Ovary (tissue), 3 donors: ENCODE measurements at regions not wholly inside any gene's neighbourhood (a gene's known extent, or its start where the extent isn't known, plus 50 kb on each side); places are given as distances from the start of the nearest gene placed in this dataset.

Experiments
- EP300 ChIP-seq: sonication (generic); formaldehyde crosslinking; IDR thresholded peaks from one replicate; pipeline ENCODE4 v1.6.1; 2017; ENCODE audit warnings: antibody characterized with exemption
- POLR2A ChIP-seq: fragments of 450-650 bp; IDR thresholded peaks from one replicate; pipeline ENCODE4 v1.6.1; 2017; ENCODE audit warnings: antibody characterized with exemption, mild to moderate bottlenecking, moderate library complexity
- TF ChIP-seq, protein P1 (sequence below), 3 donors: fragments of 450-650 bp in 2 of 3; fragments of 200-600 bp in 1 of 3; IDR thresholded peaks; one replicate each; pipeline versions ENCODE4 v1.5.1 to v1.8.0; 2016 to 2022; ENCODE audit warnings: antibody characterized with exemption in 3 of 3, mild to moderate bottlenecking in 1 of 3
- donor health status: DM: no; HTN: no; CAD: no.

- TF ChIP-seq, protein P1, sequence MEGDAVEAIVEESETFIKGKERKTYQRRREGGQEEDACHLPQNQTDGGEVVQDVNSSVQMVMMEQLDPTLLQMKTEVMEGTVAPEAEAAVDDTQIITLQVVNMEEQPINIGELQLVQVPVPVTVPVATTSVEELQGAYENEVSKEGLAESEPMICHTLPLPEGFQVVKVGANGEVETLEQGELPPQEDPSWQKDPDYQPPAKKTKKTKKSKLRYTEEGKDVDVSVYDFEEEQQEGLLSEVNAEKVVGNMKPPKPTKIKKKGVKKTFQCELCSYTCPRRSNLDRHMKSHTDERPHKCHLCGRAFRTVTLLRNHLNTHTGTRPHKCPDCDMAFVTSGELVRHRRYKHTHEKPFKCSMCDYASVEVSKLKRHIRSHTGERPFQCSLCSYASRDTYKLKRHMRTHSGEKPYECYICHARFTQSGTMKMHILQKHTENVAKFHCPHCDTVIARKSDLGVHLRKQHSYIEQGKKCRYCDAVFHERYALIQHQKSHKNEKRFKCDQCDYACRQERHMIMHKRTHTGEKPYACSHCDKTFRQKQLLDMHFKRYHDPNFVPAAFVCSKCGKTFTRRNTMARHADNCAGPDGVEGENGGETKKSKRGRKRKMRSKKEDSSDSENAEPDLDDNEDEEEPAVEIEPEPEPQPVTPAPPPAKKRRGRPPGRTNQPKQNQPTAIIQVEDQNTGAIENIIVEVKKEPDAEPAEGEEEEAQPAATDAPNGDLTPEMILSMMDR (IDR thresholded peaks at IDR 0.05), result no peak
- no peak for TF ChIP-seq POLR2A
- no peak for TF ChIP-seq EP300
Observed at GRCh38 chr22:45091254-45091854, 72.4 kb upstream of the NUP50 start.
